Fibroblast of skin of scalp (primary cell): ENCODE measurements at regions not wholly inside any gene's neighbourhood (a gene's known extent, or its start where the extent isn't known, plus 50 kb on each side); places are given as distances from the start of the nearest gene placed in this dataset.
A peak's percentile ranks its signal among the peaks of the same experiment; 100 is the strongest.

ENCODE experiments used
- DNase-seq: peaks from one replicate; pipeline ENCODE4 v3.0.0-alpha.2; 2013

DNA sequence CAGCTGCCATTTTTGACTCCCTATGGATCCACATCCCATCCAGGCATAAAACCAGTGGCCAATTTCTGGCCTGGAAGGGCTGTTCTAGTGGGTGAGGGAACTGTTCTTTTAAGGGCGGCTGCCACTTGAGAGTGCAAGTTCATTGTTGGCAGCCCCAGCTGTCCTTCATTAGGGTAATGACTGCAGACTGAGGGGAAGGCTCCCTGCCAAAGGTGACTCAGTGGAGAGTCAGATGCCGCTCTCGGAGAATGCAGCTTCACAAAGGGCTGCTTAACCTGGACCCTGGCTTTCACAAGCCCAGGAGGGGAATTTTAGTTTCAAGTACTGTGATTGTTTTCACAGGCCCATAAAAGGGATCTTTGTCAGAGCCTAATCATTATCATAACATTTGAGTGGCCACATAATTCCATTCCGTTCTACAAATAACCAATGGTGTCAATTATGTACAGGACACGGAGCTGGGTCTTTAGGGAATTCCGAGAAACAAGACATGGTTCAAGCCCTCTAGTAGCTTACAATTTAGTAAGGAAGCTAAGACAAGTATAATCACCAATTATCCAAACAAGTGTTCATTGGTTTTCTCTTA is 235.7 kb downstream of the CDCA7 start:
- peak; percentile 95 for DNase-seq

DNA sequence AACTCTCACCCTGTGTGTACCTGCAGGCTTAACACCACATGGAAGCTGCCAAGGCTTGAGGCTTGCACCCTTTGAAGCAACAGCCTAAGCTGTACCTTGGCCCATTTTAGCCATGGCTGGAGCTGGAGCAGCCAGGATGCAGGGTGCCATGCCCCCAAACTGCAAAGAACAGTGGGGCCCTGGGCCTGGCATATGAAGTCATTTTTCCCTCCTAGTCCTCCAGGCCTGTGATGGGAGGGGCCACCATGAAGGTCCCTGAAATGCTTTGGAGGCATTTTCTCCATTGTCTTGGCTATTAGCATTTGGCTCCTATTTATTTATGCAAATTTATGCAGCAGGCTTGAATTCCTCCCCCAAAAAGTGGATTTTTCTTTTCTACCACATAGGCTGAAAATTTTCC is 238.4 kb downstream of the CDCA7 start:
- no peak for DNase-seq

DNA sequence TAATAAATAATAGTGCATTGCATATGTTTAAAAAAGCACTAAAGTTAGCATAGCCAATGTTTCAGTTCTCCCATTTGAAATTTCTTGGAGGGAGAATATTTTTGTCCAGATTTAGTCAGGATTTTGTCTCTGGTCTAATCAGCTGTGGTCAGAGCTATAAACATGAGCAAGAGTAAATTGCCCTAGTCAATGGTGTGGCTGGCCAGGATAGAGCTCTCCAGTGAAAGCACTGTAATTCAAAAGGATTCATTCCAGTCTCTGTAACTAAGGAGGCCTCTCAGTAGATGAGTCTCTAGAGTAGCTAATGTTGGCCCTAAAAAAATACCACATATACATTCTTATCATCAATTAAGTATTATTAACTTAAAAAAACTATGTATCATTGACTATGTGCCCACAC is 241.6 kb downstream of the CDCA7 start:
- DNase-seq = no peak

DNA sequence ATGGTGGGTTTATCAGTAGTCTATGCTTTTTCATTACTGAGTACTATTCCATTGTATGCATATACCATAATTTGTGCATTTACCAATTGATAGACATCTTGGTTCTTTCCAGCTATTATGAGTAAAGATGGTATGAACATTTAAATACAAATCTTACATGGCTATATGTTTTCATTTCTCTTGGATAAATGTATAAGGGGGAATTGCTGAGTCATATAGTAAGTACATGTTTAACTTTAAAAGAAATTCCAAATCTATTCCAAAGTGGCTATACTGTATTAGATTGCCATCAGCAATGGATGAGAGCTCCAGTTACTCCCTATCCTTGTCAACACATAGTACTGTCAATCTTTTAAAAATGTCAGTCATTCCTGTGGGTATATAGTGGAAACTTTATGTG is 243.9 kb downstream of the CDCA7 start:
- no peak for DNase-seq

DNA sequence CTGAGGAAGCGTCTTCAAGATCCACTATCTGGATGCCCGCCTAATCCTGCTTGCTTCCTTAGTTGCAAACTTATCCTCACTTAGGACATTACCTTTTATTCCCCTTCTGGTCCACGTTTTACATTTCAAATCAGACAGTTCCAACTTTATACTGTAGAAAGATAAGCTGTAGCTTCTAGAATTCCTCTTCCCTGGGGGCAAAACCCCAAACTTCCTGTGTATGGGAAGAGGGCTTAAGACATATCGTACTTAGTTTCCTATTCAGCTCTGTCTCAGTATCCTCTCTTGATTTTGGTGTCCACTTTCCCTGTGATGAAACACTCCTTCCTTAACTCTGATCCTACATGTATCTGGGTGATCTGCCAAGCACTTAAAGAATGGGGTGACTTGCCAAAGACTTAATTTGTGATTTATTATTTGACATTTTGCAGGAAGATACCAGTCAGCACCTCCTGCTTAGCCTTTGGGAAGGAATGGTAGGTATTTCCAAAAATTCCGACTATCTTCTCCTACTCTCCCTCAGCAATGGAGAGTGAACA is 245.2 kb downstream of the CDCA7 start:
- DNase-seq = peak; percentile 63

DNA sequence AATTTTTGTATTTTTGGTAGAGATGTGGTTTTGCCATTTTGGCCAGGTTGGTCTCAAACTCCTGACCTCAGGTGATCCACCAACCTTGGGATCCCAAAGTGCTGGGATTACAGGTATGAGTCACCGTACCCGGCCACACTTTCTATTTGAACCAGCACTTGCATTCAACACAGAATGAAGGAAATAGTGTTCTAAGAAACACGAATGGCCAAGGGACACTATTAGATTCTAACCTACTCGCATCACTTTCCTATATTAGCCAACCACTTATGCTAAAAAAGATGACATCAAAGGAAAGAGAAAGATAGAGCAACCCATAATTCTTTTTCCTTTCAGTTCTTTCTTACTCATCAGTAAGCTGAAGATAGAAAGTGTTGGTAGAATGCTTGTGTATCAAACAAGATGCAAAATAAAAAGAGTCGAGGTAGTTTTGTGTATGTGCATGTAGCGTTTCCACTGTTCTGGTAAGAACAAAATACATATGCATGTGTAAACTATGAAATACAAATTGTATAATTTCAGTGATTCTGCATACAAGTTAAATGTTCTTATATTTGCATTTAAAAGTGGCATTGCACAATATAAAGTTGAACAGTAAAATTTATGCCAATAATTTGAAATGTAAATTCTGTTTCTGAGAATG is 247.6 kb downstream of the CDCA7 start:
- DNase-seq = no peak

DNA sequence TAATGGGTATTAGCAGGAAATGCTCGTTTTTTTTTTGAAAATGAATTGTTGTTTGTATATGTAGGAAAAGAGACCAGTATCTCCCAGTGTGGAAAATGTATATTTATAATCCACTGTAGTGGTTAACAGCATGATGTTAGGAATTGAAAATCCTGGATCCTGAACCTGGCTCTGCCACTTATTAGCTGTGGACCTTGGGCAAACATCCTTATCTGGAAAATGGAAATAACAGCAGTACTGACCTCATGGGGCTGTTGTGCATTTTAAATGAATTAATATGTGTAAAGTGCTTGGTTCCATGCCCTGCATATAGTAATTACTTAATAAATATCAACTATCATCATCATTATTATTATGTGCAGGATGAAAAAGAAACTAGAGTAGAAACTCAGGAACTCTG is 251.3 kb downstream of the CDCA7 start:
- no peak for DNase-seq

DNA sequence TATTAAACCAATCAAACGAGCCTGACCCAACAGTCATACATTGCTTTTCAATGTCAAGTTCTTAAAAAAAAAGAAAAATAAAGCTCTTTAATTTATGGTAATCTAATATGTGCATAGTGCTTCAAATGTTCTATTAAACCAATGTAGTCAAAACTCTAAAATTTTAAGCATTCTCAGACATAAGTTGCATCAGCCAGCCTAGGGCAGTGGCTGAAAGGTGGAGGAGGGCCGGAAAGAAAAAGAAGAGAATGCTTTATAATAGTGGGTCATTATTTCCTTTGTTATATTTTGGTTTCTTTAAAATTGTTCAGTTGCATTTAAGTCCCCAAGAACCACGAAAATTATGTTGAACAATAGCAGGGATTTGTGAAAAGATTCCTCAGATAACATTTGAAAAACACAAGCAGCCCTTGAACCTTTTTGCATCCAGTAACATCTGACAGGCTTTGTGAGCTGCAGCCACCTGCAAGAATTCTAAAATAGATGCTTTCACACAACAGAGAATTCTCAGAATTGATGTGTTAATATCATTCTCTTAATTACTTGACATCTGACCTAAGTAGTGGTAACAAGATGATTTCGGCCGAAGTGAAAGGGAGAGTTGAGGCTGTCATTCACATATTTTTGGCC is 252.1 kb downstream of the CDCA7 start:
- peak; percentile 24 for DNase-seq

DNA sequence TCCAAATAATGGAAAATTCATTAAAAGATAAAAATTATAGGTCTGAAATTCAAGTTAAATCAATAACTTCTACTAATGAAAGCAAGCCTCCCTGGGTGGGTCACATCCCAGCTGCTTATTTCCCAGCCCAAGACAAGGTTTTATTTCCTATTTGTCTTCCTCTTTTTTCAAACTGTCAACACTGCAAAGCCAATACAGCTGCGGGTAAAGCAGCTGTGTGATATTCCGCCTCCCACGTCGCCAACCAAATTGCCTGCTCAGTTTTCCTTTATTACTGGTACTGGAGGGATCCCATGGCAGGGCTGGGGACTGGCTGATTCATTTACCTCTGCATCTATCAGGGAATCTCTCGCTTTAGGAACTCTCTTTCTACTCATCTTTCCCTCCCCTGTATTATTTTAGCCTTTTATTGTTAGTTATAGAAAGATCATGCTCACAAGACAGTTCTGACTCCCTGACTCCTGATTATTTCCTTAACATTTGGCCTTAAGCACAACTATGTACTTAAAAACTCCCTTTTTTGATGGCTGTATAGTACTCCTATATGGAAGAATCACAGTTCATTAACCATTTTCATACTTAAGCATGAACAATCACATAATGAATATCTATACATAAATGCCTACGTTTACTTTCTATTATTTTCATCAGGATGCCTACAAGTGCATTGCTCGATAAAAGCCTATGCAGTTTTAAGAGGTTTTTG is 253.1 kb downstream of the CDCA7 start:
- DNase-seq = peak; percentile 26

DNA sequence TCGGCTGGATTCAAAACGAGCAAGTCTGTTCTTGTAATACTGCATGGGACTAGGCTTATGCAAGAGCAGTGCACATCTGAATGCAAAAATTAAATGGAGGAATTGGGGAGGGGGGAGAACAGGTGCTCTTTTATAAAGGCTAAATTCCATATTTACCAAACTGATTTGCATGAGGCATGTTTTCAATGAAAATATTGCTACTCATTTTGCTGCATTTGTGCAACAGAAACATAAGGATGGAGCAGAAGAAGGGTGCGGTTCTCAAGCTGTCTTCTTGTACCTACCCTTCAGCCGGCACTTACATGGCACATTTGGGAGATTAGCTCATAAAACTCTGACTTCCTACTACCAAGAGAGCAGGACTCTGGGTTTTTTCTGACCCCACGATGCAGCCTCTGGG is 256.4 kb downstream of the CDCA7 start:
- DNase-seq = no peak

DNA sequence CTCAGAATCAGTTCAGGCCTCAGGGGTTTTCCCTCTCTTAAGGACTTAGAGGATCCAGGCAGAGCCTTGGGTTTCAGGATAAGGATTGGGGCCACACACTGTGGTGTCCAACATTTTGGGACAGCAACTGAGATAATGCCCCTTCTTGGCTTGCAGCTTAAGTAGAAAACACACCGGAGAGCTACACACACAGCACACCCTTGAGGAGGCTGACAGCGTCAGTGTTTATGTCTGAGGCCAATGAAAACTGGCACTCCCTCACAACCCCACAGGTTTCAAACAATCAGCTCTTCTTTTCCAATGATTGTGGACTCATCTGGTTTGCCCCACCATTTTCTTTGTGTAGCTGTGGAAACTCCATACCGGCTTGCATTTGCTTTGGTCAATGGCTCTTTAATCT is 257.7 kb downstream of the CDCA7 start:
- no peak for DNase-seq

DNA sequence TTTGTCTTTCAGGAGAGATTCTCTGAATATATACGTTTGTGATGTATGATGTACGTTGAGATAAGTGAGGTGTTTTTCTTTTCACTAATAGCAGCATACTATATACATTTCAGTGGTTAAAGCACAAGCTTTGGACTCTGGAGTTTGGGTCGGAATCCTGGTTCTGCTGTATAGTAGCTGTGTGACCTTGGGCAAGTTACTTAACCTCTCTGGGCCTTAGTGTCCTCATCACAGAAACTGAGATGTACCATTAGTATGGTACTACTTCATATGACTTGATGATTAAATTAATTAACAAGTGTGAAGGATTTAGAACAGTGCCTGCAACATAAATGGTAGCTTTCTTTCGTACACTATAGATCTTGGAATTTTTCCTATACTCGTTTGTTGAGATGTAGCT is 258.7 kb downstream of the CDCA7 start:
- DNase-seq = no peak

DNA sequence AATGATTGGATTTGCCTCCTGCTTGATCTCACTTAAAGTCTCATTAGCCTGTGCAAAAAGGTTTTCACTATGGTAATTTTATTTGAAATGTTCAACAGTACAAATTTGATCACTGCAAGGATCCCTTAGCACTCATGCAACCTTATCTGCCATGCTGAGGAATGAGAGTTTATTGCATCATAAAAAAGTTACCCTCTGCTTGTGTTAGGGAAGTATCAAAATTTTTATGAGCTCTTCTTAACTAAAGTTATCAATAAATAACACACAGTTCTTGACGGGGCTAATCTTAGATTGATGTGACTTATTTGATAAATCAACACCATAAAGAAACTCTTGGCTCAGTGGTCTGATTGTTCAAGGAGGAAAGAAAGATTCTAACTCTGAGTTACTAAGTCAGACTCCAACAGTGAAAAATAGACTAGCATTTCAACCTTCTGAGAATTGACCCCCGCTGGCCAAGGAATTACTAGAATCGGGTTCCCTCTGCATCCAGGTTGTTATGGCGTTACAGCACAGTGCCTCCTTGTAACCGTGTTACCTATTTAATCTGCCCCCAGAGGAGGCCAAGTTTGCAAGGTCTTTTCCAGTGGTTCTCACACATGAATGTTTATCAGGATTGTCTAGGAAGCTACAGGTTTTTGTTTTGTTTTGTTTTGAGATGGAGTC is 259.7 kb downstream of the CDCA7 start:
- no peak for DNase-seq

DNA sequence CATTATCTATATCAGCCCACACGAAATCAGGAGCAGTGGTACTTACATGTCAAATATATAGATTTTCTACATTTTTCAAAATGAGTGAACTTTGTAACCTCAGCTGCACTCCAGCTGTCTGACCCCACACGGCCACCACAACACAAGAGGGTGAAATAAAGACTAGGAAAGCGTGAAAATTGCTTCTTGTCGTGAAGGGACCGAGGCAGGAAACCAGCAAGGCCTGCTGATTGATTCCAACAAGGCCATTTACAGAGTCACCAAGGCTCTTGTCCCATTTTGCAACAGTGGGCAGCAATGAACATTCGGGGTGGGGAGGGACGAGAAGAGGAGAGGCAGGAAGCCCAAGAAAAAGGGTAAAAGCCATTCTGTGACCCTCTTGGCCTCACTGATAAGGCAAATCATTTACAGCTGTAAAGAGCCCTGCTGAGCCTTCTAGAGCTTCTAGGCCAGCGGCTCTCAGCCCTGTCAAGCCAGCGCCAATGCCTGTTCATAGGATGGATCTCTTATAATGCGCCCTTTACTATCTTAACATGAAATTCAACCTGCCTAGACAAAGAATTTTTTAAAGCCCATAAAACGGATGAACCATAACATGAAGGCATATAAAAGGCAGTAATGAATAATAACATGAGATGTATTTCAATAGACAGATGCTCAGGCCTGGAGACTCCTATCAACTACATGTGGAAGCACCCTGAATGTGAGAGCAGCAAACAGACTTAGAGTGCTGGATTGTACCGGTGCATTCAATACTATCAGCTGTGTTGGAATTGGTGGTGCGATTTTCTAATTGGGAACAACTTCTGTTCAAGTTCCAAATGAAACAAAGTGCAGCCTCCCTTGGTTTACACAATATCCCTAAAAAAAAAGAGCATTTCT is 269.0 kb downstream of the CDCA7 start:
- no peak for DNase-seq

DNA sequence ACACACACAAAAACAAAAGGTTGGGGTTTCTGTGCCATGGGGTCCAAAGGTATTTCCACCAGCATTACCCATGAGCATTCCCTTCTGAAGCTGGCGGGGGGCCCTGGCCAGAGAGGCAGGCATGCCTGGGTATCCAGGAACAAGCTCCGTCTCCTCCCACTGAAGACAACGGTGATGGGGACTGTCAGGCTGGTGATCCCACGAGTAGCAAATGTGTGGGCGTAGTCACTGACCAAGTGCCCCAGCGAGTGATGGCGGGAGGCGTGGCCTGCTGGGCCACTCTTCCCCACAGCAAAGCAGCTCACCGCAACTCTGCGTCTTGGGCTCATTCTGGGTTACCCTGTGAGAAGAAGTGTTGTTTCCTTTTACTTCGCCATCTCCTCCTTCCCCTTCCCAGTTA is 270.6 kb downstream of the CDCA7 start:
- no peak for DNase-seq

DNA sequence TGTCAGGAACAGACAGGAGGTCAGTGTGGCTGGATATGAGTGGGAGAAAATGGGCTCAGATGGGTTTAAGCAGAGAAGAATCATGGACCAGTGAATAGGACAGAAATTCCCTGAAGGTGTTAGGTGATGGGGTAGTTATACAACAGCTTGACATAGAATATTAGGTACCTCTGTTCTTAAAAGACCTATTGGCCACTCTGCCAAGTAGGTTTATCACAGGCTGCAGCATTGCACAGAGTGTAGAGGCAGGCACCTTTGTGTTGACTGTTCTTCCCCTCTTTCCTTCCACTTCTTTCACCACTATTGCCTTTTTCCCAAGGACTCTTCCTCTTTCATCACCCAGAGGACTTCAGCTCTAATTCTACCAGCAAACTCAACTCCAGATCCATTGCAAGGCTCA is 274.4 kb downstream of the CDCA7 start:
- no peak for DNase-seq

DNA sequence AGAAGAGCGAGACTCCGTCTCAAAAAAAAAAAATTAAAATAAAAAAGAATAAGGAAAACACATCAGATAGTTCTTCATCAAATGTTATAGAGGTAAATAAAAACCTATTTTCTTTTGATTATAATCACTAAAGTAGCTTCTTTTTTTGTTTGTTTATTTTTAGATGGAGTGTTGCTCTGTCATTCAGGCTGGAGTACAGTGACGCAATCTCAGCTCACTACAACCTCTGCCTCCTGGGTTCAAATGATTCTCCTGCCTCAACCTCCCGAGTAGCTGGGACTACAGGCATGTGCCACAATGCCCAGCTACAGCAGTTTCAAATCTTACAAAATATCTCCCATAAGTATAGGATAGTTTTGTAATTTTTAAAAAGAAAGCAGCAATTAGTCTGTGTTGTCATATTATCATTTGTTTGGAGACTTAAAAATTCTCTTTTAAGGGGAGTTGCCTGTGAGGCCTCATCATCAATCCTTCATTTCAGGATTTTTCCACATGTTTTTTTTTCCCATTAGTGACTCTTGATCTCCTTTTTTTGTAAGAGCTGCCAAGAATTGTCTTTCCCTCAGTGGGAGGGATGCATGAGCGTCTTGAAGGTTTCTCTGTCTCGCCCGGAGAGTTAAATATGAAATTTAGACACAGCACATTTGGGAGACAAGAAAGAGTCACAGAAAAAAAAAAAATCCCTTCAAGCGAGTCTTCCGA is 275.9 kb downstream of the CDCA7 start:
- DNase-seq = no peak

DNA sequence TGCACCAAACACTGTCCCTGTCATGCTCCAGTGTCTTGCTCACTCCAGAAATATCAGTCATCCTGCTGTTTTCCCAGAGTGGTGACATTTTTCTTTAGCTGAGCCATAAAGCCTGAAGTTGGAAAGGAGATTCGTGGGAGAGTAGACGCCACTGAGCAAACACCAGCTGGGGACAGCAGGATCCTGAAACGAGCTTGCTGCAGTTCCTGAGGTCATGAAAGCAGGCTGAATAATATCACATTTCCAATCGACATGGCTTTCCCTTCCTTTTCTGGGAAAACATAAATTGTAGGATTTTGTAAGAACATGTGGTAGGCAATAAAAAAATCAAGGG is 276.4 kb downstream of the CDCA7 start:
- peak; percentile 77 for DNase-seq

DNA sequence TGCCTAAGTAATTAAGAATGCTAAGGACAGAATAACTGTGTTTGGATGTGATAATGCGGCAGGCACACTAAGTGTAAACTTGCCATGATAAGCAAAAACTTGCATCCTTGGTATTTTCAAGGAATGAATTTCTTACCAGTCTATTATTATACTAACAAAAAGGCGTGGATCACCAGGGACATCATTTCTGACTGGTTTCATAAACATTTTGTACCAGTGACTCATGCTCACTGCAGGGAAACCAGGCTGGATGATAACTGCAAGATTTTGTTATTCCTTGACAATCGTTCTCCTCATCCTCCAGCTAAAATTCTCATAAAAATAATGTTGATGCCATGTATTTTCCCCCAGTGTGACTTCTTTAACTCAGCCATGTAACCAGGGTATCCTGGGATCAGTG is 289.5 kb downstream of the CDCA7 start:
- DNase-seq = peak; percentile 80

DNA sequence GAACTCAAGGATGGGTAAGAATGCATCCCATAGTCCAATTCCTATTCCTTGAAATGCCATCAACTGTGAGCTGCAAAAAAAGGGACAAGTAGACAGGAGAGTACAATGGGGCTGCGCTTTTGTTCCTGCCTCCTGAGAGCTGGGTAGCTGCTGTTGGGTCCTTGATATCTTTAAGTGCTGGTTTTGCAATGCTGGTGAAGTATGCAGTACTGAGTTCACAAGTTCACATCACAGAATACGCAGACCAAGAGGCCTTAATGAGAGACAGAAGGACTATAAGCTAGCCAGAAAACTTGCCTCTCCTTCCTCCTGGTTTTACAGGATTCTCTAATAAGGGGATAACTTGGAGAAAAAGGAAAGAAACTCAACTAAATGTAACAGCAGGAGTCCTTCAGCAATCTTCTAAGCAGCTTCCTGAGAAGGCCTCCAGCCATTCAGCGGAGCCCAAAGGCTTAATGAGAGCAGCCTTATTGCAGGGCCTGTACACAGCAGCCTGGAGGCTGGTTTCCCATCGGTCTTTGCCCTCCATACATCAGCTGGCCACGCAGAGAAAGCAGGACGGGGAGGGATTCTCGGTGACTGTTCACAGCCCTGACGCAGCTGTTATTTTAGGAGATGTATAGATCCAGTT is 293.1 kb downstream of the CDCA7 start:
- peak; percentile 60 for DNase-seq

DNA sequence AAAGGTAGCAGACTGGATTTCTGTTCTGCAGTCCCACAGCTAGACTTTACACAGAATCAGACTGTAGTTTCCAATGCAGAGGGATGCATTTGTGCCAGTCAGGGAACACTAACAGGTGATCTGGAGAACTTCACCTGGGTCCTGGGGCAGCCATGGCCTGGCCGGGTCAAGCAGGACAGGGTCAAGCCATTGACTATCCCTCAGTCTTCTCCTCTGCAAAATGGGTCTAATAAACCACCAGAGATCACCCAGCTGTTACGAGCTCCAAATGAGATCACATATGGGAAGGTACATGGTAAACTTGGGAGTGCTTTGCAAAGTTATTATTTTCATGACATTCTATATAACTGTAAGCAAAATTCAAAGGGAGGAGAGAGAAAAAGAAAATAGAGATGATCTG is 294.1 kb downstream of the CDCA7 start:
- no peak for DNase-seq
